HG03460 (cell line): ENCODE measurements at regions not wholly inside any gene's neighbourhood (a gene's known extent, or its start where the extent isn't known, plus 50 kb on each side); places are given as distances from the start of the nearest gene placed in this dataset.
"Not testable (repeated sequence)": the region's sequence is repeated elsewhere in the genome, so short reads cannot be mapped to it uniquely, and the experiment has no call there.

ENCODE experiments used
- ATAC-seq: cut with Tn5 transposase; IDR thresholded peaks from one replicate; pipeline ENCODE4 v1.9.1; 2021; ENCODE audit not compliant: unreplicated experiment

DNA sequence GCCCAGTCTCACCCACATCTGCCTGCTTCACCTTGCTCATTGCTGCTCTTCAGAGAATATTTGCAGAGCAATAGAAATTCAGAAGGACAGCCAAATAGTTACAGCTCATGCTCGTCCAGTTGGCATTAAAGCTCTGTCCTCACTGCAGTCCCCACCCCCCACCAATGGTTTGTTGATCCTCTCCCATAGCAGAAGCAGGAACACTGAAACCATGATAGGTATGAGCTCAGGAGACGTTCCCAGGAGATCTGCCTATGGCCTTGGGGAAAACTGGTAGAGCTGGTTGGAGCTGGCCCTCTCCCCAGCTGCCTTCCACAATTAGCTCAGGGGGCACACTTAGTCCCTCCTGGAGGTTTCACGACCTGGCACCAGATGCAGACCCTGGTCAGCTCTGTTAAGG, 68.6 kb upstream of the KMT2C start:
- ATAC-seq = no peak

GRCh38 chr7:152502813-152503790, 67.3 kb upstream of the KMT2C start:
- no peak for ATAC-seq

DNA sequence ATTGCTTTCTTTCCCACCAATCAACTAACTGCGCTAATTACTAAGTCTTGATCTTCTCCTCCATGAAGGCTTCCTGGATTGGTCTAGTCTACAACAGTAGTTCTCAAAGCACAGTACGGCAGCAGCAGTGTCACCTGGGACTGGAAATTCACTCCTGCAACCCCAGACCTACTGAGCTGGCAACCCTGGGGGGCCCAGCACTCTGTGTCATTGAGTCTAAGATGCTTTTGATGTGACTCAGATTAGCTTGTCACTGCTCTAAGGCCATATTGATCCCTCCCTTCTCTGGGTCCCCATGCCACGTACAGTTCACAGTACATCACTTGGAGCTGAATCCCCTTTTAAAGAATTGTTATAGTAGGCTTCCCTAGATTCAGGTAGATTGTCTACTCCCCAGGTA, 65.7 kb upstream of the KMT2C start:
- ATAC-seq = no peak

DNA sequence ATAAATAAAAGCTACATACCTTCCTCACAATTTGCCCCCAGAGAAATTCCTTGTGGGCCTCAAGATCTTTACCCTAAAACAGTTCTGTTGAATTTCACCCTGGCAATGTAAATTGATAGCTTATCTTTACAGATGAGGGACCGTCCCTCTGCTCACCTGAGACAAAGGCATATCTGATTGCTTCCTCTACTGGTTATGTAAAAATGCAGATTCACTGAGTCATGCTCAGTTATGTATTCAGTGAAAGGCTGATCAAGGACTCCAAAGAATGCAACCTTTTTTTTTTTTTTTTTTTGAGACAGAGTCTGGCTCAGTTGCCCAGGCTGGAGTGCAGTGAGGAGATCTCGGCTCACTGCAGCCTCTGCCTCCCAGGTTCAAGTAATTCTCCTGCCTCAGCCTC, 64.2 kb upstream of the KMT2C start:
- ATAC-seq = not testable (repeated sequence)

GRCh38 chr7:152495867-152496266, 60.1 kb upstream of the KMT2C start:
- no peak for ATAC-seq

- ATAC-seq = no peak
Observed at GRCh38 chr7:152492952-152493351, 57.1 kb upstream of the KMT2C start.

DNA sequence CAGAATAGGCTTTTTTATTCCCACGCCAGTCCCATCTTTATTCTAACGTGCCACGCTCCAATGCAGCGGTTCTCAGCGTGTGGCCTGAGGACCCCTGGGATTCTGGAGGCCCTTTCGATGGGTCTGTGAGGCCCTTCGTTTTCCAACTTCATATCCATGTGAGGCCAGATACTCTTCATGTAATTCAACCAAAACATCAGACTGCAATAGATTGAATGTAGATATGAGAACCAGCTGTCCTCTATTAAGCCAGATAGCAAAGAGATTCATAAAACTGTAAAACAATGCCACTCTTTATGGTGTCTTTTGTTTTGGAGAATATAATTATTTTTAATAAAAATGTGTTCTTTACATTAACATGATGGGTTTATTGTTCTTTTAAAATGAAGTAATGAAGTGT, 53.2 kb upstream of the KMT2C start:
- no peak for ATAC-seq

DNA sequence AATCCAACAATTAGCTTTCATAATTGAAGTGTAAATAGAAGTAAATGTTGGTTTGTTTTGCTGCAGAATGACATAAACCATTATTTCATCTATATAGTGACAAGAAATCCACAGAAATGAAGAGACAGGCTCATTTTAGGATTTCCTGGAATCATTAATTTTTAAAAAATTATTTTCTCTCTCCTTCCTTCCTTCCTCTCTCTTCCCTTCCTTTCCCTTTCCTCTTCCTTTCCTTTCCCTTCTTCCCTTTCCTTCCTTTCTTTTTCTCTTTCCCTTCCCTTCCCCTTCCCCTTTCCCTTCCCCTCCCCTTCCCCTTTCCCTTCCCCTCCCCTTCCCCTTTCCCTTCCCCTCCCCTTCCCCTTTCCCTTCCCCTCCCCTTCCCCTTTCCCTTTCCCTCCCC, 51.2 kb upstream of the KMT2C start:
- ATAC-seq = no peak

DNA sequence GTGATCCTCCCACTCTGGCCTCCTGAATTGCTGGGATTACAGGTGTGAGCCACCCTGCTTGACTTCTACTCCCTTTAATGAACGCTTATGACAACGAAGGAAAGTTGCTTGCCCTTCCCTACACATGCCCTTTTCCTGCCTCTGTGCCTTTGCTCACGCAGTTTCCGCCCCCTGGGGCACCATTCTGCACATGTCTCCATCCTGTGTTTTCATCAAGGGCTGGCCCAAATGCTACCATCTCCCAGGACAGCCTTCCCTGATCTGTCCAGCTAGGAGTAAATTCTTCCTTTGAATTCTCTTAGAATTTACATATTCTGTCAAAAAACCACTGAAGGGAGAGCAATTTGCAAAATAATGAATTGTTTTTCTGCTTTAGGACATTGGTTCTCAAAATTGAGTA, 50.0 kb upstream of the KMT2C start:
- ATAC-seq = no peak
